C4-2B (cell line): ENCODE measurements at regions not wholly inside any gene's neighbourhood (a gene's known extent, or its start where the extent isn't known, plus 50 kb on each side); places are given as distances from the start of the nearest gene placed in this dataset.
"Not testable (repeated sequence)": the region's sequence is repeated elsewhere in the genome, so short reads cannot be mapped to it uniquely, and the experiment has no call there.

Experiments used
- H3K27ac ChIP-seq: fragments of 450-650 bp; 2 replicates; pipeline ENCODE4 v1.5.1; 2017
- CTCF ChIP-seq: fragments of 450-650 bp; conservative IDR thresholded peaks from 2 replicates; pipeline ENCODE4 v1.5.1; 2017; ENCODE audit warnings: mild to moderate bottlenecking
- ZFX ChIP-seq: fragments of 450-650 bp; IDR thresholded peaks from 2 replicates; pipeline ENCODE4 v1.6.1; 2017

- TF ChIP-seq ZFX = no peak
- no peak for TF ChIP-seq CTCF
These were observed 330.5 kb downstream of the SRGAP2C start for GRCh38 chr1:121515235-121515634.

GRCh38 chr1:121516234-121516967 lies 331.6 kb downstream of the SRGAP2C start:
- H3K27ac ChIP-seq = no peak overlapping the region
- TF ChIP-seq ZFX (no peak), CTCF (no peak)

More at GRCh38 chr1:121515235-121515634, 330.5 kb downstream of the SRGAP2C start:
- H3K27ac ChIP-seq = no peak overlapping the region

- no peak overlapping the region for H3K27ac ChIP-seq
- TF ChIP-seq ZFX = no peak
- TF ChIP-seq CTCF = no peak
These were observed 332.9 kb downstream of the SRGAP2C start for GRCh38 chr1:121517586-121518230.

GRCh38 chr1:121518726-121519041 lies 333.9 kb downstream of the SRGAP2C start:
- H3K27ac ChIP-seq = no peak overlapping the region

GRCh38 chr1:121519042-121519755 lies 334.4 kb downstream of the SRGAP2C start:
- TF ChIP-seq CTCF (no peak), ZFX (no peak)
- H3K27ac ChIP-seq = no peak overlapping the region

More at GRCh38 chr1:121518726-121519041, 333.9 kb downstream of the SRGAP2C start:
- no peak for TF ChIP-seq ZFX
- TF ChIP-seq CTCF = no peak

- not testable (repeated sequence) for H3K27ac ChIP-seq
These were observed 335.0 kb downstream of the SRGAP2C start for GRCh38 chr1:121519756-121520286.

GRCh38 chr1:121522061-121522759 lies 337.4 kb downstream of the SRGAP2C start:
- H3K27ac ChIP-seq = no peak overlapping the region
- no peak for TF ChIP-seq ZFX
- TF ChIP-seq CTCF = no peak

- not testable (repeated sequence) for H3K27ac ChIP-seq
These were observed 338.3 kb downstream of the SRGAP2C start for GRCh38 chr1:121523112-121523511.
